Stimulated activated CD8-positive, alpha-beta memory T cell treated with anti-CD3 and anti-CD28 coated beads, Interleukin-7, amount 100 ng/mL, for 4 hours (primary cell): ENCODE measurements at regions not wholly inside any gene's neighbourhood (a gene's known extent, or its start where the extent isn't known, plus 50 kb on each side); places are given as distances from the start of the nearest gene placed in this dataset.
"Not testable (repeated sequence)": the region's sequence is repeated elsewhere in the genome, so short reads cannot be mapped to it uniquely, and the experiment has no call there.

ENCODE experiments used
- DNase-seq, 2 donors: peaks; one replicate each; pipeline ENCODE4 v3.0.0-alpha.2; 2020; ENCODE audit warnings: low read depth in 2 of 2

- DNase-seq: no peak
Measured at GRCh38 chr22:46040471-46041465, 63.8 kb upstream of the WNT7B start.

GRCh38 chr22:46041642-46042041 lies 64.7 kb upstream of the WNT7B start:
- DNase-seq: no peak

- DNase-seq: no peak
Measured at GRCh38 chr22:46042786-46043185, 65.8 kb upstream of the WNT7B start.

GRCh38 chr22:46043339-46043738 lies 66.4 kb upstream of the WNT7B start:
- DNase-seq: no peak

- no peak for DNase-seq
Measured at GRCh38 chr22:46043816-46044620, 67.1 kb upstream of the WNT7B start.

- DNase-seq: no peak
Measured at GRCh38 chr22:46044621-46045458, 67.9 kb upstream of the WNT7B start.

- DNase-seq: no peak
Measured at GRCh38 chr22:46045459-46046298, 68.7 kb upstream of the WNT7B start.

- DNase-seq: no peak
Measured at GRCh38 chr22:46046299-46046685, 69.3 kb upstream of the WNT7B start.

GRCh38 chr22:46047226-46047625 lies 70.3 kb upstream of the WNT7B start:
- DNase-seq: no peak

GRCh38 chr22:46047841-46048595 lies 71.1 kb upstream of the WNT7B start:
- no peak for DNase-seq

GRCh38 chr22:46048661-46049060 lies 71.7 kb upstream of the WNT7B start:
- not testable (repeated sequence) for DNase-seq

GRCh38 chr22:46049726-46050450 lies 72.9 kb upstream of the WNT7B start:
- no peak for DNase-seq

GRCh38 chr22:46050451-46050845 lies 73.5 kb upstream of the WNT7B start:
- no peak for DNase-seq

GRCh38 chr22:46050916-46051614 lies 74.1 kb upstream of the WNT7B start:
- DNase-seq: no peak

GRCh38 chr22:46051646-46052045 lies 74.7 kb upstream of the WNT7B start:
- no peak for DNase-seq

- no peak for DNase-seq
Measured at GRCh38 chr22:46052331-46052771, 75.4 kb upstream of the WNT7B start.

- DNase-seq: no peak
Measured at GRCh38 chr22:46052801-46053562, 76.0 kb upstream of the WNT7B start.

GRCh38 chr22:46053563-46054090 lies 76.7 kb upstream of the WNT7B start:
- peak in 1 of 2 donors; percentile 51 for DNase-seq
